OCI-LY7 (cell line): ENCODE measurements at regions not wholly inside any gene's neighbourhood (a gene's known extent, or its start where the extent isn't known, plus 50 kb on each side); places are given as distances from the start of the nearest gene placed in this dataset.

ENCODE experiments used
- BruUV-seq: library from RNA; stranded (reverse); fragments of 400-500 nt; replicated peaks from 2 replicates; lab custom pipeline; 2021; lab: Mats Ljungman, UMichigan
- CTCF ChIA-PET: fragments of 300-600 bp; sonication (Branson Sonifier 250); formaldehyde crosslinking; loops from one replicate; lab custom pipeline; 2022; ENCODE audit warnings: antibody characterized with exemption; ENCODE audit not compliant: unreplicated experiment; lab: Charles Lee
- POLR2A ChIA-PET: fragments of 300-600 bp; sonication (Branson Sonifier 250); formaldehyde crosslinking; loops from one replicate; lab custom pipeline; 2022; ENCODE audit warnings: antibody characterized with exemption; lab: Charles Lee
- DNase-seq: peaks from one replicate; pipeline ENCODE4 v3.0.0-alpha.2; 2015; ENCODE audit warnings: low spot score
- H2AFZ ChIP-seq: fragments of 200-600 bp; sonication (generic), shearing (Covaris generic); 2 replicates; pipeline ENCODE4 v1.6.1; 2014; ENCODE audit warnings: mild to moderate bottlenecking, antibody characterized with exemption, low read length, moderate library complexity
- H3K27ac ChIP-seq: fragments of 200-600 bp; sonication (generic); 2 replicates; pipeline ENCODE4 v1.5.1; 2014; ENCODE audit warnings: mixed run types, low read depth, mild to moderate bottlenecking, moderate library complexity, low read length, inconsistent platforms; ENCODE audit not compliant: poor library complexity, severe bottlenecking
- H3K36me3 ChIP-seq: fragments of 200-600 bp; sonication (generic); 2 replicates; pipeline ENCODE4 v1.6.1; 2014; ENCODE audit warnings: mild to moderate bottlenecking, antibody characterized with exemption, low read length, moderate library complexity, mixed read lengths; ENCODE audit not compliant: insufficient read depth
- H3K4me1 ChIP-seq: fragments of 200-600 bp; sonication (generic); 2 replicates; pipeline ENCODE4 v1.5.1; 2014; ENCODE audit warnings: mild to moderate bottlenecking, low read length; ENCODE audit not compliant: insufficient read depth, poor library complexity, severe bottlenecking
- H3K4me2 ChIP-seq: fragments of 200-600 bp; sonication (generic); 2 replicates; pipeline ENCODE4 v1.6.1; 2014; ENCODE audit warnings: mild to moderate bottlenecking, low read length
- H3K4me3 ChIP-seq: fragments of 200-600 bp; sonication (generic); 2 replicates; pipeline ENCODE4 v1.5.1; 2014; ENCODE audit warnings: mild to moderate bottlenecking, low read depth, low read length; ENCODE audit not compliant: poor library complexity, severe bottlenecking
- H3K79me2 ChIP-seq: fragments of 200-600 bp; sonication (generic); 2 replicates; pipeline ENCODE4 v1.6.1; 2016; ENCODE audit warnings: low read depth, mild to moderate bottlenecking, low read length, moderate library complexity, mixed read lengths; ENCODE audit not compliant: insufficient read depth
- H3K9me2 ChIP-seq: fragments of 200-600 bp; sonication (generic); 2 replicates; pipeline ENCODE4 v1.6.1; 2016; ENCODE audit warnings: mild to moderate bottlenecking, low read length, mixed read lengths; ENCODE audit not compliant: insufficient read depth
- H3K9me3 ChIP-seq: fragments of 200-600 bp; sonication (generic); 2 replicates; pipeline ENCODE4 v1.6.1; 2014; ENCODE audit warnings: mild to moderate bottlenecking, mixed run types, low read length, mixed read lengths
- H4K20me1 ChIP-seq: fragments of 200-600 bp; sonication (generic); 2 replicates; pipeline ENCODE4 v1.6.1; 2014; ENCODE audit warnings: mild to moderate bottlenecking, antibody characterized with exemption, low read length, moderate library complexity, mixed read lengths; ENCODE audit not compliant: insufficient read depth
- EZH2phosphoT487 ChIP-seq: fragments of 200-600 bp; sonication (generic); IDR thresholded peaks from 2 replicates; pipeline ENCODE4 v1.6.1; 2018; ENCODE audit warnings: low read depth, borderline replicate concordance, mild to moderate bottlenecking, mixed run types, antibody characterized with exemption, low read length, moderate library complexity, mixed read lengths
- intact Hi-C: fragments of 100-400 bp; cut with micrococcal nuclease; formaldehyde crosslinking; loops from one replicate; pipeline ENCODE4 v1.10.0; 2022; ENCODE audit not compliant: unreplicated experiment
- TF ChIP-seq, protein P1 (sequence below): fragments of 200-600 bp; sonication (generic); conservative IDR thresholded peaks from 2 replicates; pipeline ENCODE4 v1.5.1; 2014; ENCODE audit warnings: mild to moderate bottlenecking, antibody characterized with exemption, low read length, moderate library complexity, mixed read lengths

DNA sequence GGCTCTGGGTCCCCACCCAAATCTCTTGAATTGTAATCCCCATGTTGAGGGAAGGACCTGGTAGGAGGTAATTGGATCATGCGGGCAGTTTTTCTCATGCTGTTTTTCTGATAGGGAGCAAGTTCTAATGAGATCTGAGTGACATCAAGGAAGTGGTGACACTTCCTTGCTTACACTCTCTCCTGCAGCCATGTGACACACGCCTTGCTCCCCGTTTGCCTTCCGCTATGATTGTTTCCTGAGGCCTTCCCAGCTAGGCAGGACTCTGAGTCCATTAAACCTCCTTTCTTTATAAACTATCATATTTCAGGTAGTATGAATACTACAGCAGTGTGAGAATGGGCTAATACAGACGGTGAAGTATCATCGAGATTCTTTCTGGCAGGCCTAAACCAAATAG lies 1040.4 kb upstream of the MIR17HG start:
- intact Hi-C loops = no loop called here
- Histone ChIP-seq H3K9me3 (no peaks in the 10 kb centered on the region), H3K4me3 (no peak overlapping the region), H3K79me2 (no peaks in the 10 kb centered on the region), H4K20me1 (no peaks in the 10 kb centered on the region), H3K27ac (no peak overlapping the region), H3K4me1 (no peaks in the 10 kb centered on the region), H3K9me2 (no peaks in the 10 kb centered on the region), H3K4me2 (no peak overlapping the region), H2AFZ (no peak overlapping the region), H3K36me3 (no peaks in the 10 kb centered on the region)
- BruUV-seq = no TSS peak
- ChIA-PET CTCF (no interaction called here), POLR2A (no interaction called here)
- TF ChIP-seq EZH2phosphoT487 = no peak
- TF ChIP-seq, protein P1, sequence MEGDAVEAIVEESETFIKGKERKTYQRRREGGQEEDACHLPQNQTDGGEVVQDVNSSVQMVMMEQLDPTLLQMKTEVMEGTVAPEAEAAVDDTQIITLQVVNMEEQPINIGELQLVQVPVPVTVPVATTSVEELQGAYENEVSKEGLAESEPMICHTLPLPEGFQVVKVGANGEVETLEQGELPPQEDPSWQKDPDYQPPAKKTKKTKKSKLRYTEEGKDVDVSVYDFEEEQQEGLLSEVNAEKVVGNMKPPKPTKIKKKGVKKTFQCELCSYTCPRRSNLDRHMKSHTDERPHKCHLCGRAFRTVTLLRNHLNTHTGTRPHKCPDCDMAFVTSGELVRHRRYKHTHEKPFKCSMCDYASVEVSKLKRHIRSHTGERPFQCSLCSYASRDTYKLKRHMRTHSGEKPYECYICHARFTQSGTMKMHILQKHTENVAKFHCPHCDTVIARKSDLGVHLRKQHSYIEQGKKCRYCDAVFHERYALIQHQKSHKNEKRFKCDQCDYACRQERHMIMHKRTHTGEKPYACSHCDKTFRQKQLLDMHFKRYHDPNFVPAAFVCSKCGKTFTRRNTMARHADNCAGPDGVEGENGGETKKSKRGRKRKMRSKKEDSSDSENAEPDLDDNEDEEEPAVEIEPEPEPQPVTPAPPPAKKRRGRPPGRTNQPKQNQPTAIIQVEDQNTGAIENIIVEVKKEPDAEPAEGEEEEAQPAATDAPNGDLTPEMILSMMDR = no peak
- no peak for DNase-seq

DNA sequence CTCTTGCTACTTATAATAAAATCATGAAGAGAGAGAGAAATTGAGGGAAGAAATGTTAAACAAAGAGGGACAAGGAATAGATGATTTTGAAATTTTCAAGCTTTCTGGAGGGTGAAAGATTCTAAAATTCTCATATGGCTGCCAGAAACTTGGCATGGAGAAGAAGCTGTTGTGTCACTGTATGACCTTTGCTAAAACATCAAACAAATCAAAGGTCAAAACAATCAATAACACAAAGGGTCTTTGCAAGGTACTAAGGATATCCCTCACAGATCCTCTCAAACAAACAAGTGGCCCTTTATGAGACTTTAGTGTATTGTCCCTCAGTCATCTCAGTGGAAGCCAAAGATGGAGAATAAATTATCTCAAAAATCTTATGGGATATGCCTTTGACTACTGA lies 1039.2 kb upstream of the MIR17HG start:
- TF ChIP-seq, protein P1 = no peak
- no peak for TF ChIP-seq EZH2phosphoT487
- Histone ChIP-seq H3K4me3 (no peak overlapping the region), H3K4me2 (no peak overlapping the region), H3K9me2 (no peaks in the 10 kb centered on the region), H4K20me1 (no peaks in the 10 kb centered on the region), H3K9me3 (peaks cover under 1% of the 10 kb centered on the region; the same call in 1 of the 2 replicates), H3K27ac (no peak overlapping the region), H3K36me3 (no peaks in the 10 kb centered on the region), H3K4me1 (no peaks in the 10 kb centered on the region), H2AFZ (no peak overlapping the region), H3K79me2 (no peaks in the 10 kb centered on the region)
- no TSS peak for BruUV-seq
- DNase-seq = no peak
- ChIA-PET POLR2A (interaction anchor here (0.6 kb wide), 1 partner anchor 113 kb away, joined by 4 read pairs; no protein-coding TSS in a partner anchor), CTCF (no interaction called here)
- intact Hi-C loops = no loop called here

DNA sequence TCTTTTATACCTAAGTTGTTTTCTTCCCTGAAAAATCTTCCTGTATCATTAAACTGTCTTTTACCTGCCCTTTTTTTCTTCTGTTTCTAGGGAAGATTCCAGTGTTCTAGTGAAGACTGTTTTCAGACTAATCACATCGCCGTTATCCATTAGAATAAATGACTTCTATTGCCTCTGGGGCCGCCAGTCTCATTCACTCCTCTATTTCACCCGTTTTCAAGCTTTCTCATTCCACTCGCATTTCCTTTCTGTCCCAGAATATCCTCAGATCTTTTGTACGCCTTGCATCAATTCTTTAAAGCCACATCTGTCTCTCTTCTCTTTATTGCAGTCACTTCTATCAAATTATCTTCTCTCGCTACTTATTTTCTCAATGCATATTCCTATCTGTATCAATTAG lies 1035.6 kb upstream of the MIR17HG start:
- ChIA-PET CTCF (no interaction called here), POLR2A (interaction anchor here (0.9 to 1.2 kb wide), 2 partner anchors 11 to 19 kb away, joined by 3 to 4 read pairs; no protein-coding TSS in a partner anchor)
- TF ChIP-seq, protein P1 = no peak
- TF ChIP-seq EZH2phosphoT487 = no peak
- H3K79me2 ChIP-seq = no peaks in the 10 kb centered on the region
- intact Hi-C loops = no loop called here
- no peaks in the 10 kb centered on the region for H3K36me3 ChIP-seq
- H4K20me1 ChIP-seq = no peaks in the 10 kb centered on the region
- H3K4me2 ChIP-seq = no peak overlapping the region
- BruUV-seq = no TSS peak
- H3K4me3 ChIP-seq = no peak overlapping the region
- no peak overlapping the region for H3K27ac ChIP-seq
- H3K9me3 ChIP-seq = peaks cover 7% of the 10 kb centered on the region; the same call in 1 of the 2 replicates
- no peaks in the 10 kb centered on the region for H3K4me1 ChIP-seq
- no peaks in the 10 kb centered on the region for H3K9me2 ChIP-seq
- no peak overlapping the region for H2AFZ ChIP-seq
- no peak for DNase-seq
